ENCODE measurements at regions not wholly inside any gene's neighbourhood (a gene's known extent, or its start where the extent isn't known, plus 50 kb on each side); places are given as distances from the start of the nearest gene placed in this dataset.

GRCh38 chr2:134177351-134177931, 76.4 kb upstream of the MGAT5 start:
- no peak for DNase-seq (ENCODE audit: low spot score)

- no peak for DNase-seq (ENCODE audit: low spot score)
Measured at GRCh38 chr2:134178138-134178877, 75.6 kb upstream of the MGAT5 start.

GRCh38 chr2:134181219-134181618, 72.7 kb upstream of the MGAT5 start:
- DNase-seq (ENCODE audit: low spot score) = no peak

- DNase-seq (ENCODE audit: low spot score) = no peak
Measured at GRCh38 chr2:134183679-134184078, 70.2 kb upstream of the MGAT5 start.

GRCh38 chr2:134185639-134186038, 68.2 kb upstream of the MGAT5 start:
- DNase-seq (ENCODE audit: low spot score) = no peak

GRCh38 chr2:134189009-134189720, 64.7 kb upstream of the MGAT5 start:
- DNase-seq (ENCODE audit: low spot score) = no peak

GRCh38 chr2:134190062-134190806, 63.6 kb upstream of the MGAT5 start:
- DNase-seq (ENCODE audit: low spot score) = no peak

GRCh38 chr2:134190807-134191203, 63.1 kb upstream of the MGAT5 start:
- DNase-seq (ENCODE audit: low spot score) = no peak

- DNase-seq (ENCODE audit: low spot score) = no peak
Measured at GRCh38 chr2:134191835-134192234, 62.0 kb upstream of the MGAT5 start.

- peak; percentile 24 for DNase-seq (ENCODE audit: low spot score)
Measured at GRCh38 chr2:134193006-134193405, 60.9 kb upstream of the MGAT5 start.

GRCh38 chr2:134194519-134194918, 59.4 kb upstream of the MGAT5 start:
- DNase-seq (ENCODE audit: low spot score) = no peak

GRCh38 chr2:134195341-134195740, 58.5 kb upstream of the MGAT5 start:
- DNase-seq (ENCODE audit: low spot score) = no peak

GRCh38 chr2:134197445-134197844, 56.4 kb upstream of the MGAT5 start:
- DNase-seq (ENCODE audit: low spot score) = no peak

- no peak for DNase-seq (ENCODE audit: low spot score)
Measured at GRCh38 chr2:134198006-134198634, 55.8 kb upstream of the MGAT5 start.

- DNase-seq (ENCODE audit: low spot score) = no peak
Measured at GRCh38 chr2:134199123-134199522, 54.7 kb upstream of the MGAT5 start.

- DNase-seq (ENCODE audit: low spot score) = no peak
Measured at GRCh38 chr2:134200036-134200618, 53.7 kb upstream of the MGAT5 start.

GRCh38 chr2:134201533-134201932, 52.3 kb upstream of the MGAT5 start:
- DNase-seq (ENCODE audit: low spot score) = no peak

- DNase-seq (ENCODE audit: low spot score) = no peak
Measured at GRCh38 chr2:134202371-134202770, 51.5 kb upstream of the MGAT5 start.

- DNase-seq (ENCODE audit: low spot score) = no peak
Measured at GRCh38 chr2:134203175-134203574, 50.7 kb upstream of the MGAT5 start.
